Central memory CD4-positive, alpha-beta T cell (primary cell): ENCODE measurements at regions not wholly inside any gene's neighbourhood (a gene's known extent, or its start where the extent isn't known, plus 50 kb on each side); places are given as distances from the start of the nearest gene placed in this dataset.

Experiments used
- DNase-seq: peaks from one replicate; pipeline ENCODE4 v3.0.0; 2022

DNA sequence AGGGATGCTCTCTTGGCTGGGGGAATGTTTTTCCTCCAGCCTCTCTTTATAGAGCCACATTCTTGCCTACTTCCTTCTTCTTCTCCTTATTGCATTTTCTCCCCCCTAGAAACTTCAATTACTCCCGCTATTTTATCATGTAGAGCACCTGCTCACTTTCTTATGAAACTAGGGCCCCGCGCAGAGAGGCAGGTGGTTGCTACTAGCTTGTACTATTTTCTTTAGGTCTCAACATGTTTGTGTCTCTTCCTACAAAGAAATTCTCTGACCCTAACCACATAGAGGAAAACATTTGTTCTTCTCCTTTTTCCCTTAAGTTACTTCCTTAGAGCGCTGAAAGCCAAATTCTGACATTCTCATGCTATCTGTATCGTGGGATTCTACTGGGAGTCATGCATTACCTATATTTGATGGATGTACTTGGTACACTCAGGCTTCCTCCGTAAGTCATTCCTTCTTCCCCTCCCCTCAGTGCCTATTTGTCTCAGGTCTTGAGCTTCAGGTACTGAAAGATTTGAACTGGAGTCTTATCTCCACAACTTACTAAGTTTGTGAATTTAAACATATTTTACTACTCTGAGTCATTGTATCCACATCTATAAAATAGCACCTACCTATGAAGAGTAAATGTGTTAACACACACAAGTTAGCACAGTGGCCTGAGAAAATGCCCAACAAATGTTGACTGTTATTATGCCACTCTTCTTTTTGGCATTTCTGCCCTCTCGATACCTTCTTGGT, 159.1 kb upstream of the LEF1 start:
- no peak for DNase-seq

DNA sequence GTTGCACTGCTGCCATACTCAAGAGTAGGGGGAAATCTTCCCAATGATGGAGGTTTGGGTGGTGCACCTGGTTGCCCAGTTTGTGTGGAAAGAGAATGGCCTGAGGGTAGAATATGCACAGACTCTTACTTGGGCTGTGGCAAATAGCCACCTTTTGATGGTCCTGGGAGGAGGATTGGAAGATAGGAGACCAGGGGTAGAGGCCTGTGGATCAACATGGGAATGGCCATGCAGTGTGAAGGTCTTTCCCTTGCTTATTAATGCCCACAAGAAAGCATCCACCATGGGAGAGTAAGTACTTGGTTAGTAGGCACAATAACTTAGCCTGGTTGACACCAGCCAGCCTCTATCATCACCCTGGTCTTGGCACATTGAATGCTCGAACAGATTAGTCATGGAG, 156.8 kb upstream of the LEF1 start:
- DNase-seq = no peak

DNA sequence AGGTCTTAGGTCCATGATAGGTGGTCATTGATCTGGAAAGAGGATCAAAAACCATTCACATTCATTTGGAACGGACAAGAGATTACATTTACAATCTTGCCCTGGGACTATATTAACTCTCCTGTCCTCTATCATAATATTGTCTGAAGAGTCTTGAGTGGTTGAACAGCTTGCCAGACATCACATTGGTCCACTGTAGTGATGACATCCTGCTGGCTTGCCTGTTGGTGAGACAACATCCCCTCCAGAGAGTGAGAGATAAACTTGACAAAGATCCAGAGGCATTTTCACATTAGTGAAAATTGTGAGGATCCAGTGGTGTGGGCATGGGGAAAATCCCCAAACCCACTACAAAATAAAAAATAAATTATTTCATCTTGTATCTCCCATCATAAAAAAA, 155.7 kb upstream of the LEF1 start:
- DNase-seq = no peak

DNA sequence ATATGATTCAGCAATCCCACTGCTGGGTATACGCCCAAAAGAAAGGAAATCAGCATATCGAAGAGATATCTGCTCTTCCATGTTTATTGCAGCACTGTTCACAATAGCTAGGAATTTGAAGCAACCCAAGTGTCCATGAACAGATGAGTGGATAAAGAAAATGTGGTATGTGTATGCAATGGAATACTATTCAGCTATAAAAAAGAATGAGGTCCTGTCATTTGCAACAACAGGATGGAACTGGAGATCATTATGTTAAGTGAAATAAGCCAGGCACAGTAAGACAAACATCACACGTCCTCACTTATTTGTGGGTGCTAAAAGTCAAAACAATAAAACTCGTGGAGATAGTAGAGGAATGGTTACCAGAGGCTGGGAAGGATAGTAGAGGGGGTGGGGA, 153.8 kb upstream of the LEF1 start:
- DNase-seq = no peak

DNA sequence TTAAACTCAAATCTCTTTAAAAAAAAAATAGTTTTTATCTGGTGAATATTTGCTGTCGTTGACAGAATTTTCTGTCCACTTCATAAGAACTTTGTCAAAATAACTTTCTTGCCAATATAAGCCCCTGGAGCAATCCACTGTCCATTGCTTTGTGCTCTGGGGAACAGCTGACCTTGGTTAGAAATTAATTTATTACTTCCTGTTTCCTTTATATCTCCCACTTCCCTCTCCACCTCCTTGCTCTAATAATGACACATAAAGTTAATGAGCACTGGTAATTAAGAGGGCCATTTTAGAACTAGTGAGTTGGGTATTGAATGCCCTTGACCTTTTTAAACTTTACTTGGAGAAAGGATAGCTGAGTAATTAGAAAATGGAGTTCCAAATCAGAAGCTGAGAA, 151.3 kb upstream of the LEF1 start:
- DNase-seq = no peak

DNA sequence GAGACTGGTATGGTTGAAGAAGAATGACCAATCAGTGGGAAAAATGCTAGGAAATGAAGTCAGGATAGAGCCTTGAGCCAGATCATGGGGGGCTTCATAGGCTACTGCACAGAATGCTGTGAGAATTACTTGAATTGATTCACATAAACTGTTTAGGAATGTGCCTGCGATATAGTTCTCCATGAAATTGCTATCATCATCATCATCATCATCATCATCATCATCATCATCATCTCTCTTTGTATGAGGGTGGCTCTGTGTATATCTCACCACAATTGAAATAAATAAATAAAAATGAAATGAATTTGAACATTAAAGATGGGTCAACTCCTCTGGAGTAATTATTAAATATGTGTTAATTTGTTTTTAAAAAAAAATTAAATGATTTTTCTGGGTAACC, 148.6 kb upstream of the LEF1 start:
- DNase-seq = no peak

DNA sequence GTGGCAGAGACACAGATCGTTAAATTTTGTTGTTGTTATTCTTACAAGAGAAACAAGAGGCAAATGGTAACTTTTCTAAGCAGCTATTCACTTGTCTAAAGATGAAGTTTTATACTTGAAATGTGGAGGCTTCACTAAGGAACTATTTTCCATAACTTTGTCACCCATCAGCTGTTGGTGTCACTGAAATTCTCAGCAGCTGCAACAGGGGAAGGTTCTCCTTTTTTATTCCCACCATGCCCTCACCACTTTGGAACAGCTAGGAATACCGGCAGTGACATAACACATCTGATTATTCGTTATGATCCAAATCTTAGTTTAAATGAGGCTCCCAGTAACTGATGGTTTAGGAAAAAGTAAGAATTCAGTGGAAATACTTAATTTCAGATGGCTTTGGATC, 147.0 kb upstream of the LEF1 start:
- DNase-seq = no peak

DNA sequence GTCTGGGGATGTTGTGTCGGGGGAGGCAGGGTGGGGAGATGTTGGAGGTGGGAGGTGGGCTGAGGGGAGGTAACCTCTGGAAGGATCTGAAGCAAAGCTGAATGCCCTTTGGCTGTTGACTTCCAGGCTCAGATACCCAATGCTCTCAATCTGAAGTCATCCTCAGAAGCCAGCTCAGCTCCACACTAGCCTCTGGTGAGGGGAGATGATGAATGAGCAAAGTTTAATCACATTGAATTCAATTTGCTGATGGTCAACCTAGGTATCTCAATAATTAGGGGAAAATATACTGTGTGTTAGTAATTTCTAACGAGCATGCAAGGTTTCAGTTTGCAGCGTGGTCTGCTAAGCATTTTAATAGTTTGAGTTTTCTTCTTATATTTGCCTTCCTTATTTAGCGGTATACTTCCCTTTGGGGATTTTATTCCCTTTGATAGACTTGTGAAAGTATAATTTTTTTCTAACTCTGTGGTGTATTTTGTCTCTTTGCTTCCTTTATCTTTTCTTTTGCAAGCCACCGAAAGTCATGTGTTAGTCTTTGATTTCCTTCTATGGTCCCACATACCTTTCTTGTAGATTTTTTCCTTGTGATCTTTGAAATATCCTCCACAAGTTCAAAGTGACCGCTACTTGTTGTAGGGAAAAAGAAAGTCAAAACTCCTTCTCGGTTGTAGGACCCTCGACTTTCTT, 146.3 kb upstream of the LEF1 start:
- DNase-seq = no peak

DNA sequence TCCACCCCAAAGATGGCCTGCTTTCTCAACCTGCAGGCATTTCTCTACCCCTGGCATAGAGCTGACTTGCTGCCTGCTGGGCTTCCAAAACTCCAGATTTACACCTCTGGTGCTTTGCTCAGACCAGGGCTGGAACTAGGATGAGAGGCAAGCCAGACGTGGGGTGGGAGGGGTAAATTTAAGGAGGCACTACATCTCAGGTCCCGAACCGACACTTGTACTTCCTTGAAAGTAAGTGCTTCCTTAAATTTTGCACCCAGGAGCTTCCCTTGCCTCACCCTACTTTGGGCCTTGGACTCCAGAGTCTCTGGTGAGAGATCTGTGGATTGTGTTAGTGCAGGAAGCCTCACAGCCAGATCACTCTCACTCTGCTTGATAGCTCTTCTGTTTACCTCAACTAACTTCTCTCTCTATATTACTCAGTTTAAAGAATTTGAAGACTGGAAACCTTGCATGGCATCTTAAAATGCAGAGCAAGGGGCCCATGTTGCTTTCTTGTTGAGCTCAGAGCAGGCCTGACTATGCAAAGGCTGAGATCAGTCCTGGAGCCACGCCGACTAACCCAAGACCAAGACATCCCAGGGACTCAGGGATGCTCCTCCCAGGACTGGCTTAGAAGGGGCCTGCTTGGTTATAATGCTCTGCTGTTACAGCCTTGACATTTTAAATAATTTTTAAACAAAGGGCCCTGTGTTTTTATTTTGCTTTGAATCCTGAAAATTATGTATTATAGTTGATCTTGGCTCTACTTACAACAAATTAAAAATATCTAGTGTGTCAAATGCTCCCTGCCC, 145.0 kb upstream of the LEF1 start:
- DNase-seq = no peak

DNA sequence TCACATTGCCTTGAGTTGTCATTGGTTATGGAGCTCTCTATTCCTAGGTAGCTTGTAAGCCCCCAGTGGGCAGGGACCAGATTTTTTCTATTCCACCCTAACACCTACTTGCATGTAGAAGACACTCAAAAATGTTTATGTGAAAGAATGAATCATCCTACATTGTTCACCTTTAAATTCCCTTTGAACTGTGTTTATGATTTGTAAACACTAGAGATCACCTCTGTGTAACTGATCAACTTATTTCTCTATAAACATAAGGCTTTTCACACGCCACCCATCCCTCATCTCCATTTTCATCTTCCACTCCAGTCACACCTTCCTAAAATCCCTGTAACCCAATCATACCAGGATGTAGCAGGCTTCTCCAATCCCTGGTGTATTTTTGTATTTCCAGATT, 142.6 kb upstream of the LEF1 start:
- DNase-seq = no peak

DNA sequence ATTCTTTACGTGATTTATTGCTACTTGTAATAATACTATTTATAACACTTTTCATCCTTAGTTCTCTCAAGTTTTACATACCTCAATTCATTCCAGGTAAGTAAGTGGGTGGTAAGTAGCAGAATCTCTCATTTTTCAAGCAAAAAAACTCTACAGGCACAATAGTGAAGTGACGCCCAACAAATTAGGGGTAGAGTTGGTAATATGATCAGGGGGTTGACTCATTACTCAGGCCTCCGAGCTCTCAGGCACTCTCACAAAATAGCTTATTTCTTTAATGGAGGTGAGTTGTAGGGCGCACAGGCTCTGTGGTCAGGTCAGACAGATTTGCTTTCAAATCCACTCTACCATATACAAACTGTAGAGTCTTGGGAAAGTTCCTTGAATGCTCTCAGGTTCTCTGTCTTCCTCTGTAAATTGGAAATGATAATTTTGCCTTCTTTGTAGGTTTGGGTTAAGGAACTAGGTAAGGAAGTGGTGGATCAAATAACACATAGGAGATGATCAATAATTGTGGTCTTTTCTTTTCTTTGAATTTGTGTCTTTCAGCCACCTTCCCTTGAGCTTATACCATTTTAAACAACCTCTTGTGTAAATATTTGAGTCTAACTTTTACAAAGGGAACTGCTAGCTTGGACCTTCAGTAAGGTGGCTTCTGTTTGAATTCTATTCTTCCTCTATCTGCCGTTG, 134.9 kb upstream of the LEF1 start:
- DNase-seq = no peak

DNA sequence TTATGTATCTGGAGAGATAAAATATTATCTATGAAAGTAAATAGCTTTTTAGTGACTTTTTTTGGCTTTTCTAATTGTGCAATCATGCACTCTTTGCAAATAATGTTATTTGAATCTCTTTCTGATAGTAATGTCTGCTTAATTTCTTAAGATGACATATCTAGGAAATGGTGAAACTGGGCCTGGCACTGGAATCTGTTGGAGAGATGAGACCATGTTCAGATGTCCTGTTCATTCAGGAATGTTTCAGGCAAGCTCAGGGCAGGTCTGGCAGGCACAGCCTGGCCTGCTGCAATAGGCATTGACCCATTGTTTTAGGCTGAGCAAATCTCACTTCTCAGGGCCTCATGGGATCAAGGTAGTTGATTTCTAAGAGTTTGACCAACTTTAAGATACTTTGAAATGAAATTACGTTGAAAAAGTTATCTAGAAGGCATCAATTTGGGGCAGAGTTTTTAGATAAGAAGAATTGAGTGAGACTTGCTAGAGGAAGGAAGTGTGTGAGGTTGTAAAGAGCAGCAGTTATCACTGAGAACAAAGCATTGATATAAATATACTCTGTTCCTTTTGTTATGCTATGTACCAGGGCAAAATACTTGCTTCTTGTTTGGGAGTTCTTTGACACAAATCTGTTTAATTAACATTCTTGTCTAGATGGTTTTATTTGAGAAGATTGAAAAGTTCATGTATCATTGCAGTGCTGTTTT, 133.0 kb upstream of the LEF1 start:
- DNase-seq = no peak

DNA sequence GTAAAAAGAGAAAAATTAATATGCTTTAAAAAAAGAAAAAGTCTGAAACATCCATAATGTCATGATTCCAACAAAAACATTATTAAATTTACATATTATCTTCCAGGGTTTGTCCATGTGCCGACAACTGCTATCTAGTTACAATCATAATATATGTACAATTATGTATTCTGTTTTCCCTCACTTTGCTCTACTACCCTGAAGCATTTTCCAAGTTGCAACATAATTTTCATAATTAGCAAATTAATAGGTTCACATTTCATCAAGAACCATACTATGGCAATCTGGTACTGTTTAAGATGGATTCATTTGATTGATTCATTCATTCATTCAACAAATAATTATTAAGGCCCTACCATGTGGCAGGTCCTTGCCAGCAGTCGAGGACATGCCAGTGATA, 128.9 kb upstream of the LEF1 start:
- DNase-seq = no peak

DNA sequence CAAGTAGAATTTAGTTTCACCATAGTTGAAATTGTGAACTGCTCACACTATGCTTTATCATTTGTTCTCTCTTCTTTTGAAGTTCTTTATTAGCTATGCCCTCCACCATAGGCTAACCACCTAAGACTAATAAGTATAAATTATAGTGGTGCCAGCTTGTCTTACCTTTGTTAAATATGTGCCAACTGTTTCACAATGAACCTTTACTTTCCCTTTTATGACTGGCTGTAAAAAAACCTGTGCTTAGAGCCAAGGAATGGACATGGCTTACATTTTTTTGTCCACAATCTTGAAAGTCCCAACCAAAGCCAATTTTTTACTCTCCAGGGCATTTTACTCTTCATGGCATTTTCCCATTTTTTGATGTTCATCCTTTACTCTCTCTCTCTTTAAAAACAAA, 123.5 kb upstream of the LEF1 start:
- DNase-seq = no peak

DNA sequence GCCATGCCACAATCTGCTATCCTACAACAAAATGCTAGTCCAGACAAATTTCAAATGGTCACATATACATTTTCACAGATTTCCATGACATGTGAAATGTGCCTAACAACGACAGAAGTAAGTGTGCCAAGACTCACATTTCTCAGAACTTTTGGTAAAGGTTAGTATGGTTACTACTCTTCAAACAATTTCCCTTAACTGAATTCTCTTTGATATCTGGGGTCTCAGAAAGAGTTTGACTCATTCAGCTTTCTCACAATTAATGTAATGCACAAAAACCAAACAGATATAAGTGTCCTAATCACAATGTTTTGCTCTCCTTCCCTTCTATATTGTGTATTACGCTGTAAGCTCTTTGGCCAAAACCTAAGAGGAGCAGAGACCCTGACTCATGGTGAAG, 122.4 kb upstream of the LEF1 start:
- DNase-seq = no peak

DNA sequence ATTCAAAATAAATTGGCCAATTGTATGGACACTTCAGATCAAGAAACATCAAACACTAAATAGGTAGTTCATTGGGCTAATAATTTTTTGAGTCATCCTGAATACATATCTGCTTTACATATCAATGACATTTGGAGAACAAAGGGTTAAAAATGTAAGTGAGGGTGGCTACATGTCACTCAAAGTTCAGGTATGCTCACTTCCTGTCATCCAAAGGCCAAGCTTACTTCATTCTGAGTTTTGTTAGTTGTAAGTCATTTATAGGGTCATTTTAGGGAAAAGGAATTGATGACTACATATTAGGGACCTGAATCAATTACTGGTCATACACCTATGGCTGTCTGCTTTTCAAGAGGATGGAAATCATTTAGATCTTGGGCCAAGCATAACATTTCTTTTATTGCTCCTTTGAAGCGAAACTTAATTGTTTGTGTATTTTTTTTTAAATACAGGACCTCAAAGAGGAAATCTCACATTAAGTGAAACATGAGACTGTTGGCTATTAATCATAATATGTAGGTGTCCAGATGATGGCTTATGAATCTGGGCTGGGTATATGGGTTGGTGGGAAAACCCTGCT, 119.2 kb upstream of the LEF1 start:
- no peak for DNase-seq

DNA sequence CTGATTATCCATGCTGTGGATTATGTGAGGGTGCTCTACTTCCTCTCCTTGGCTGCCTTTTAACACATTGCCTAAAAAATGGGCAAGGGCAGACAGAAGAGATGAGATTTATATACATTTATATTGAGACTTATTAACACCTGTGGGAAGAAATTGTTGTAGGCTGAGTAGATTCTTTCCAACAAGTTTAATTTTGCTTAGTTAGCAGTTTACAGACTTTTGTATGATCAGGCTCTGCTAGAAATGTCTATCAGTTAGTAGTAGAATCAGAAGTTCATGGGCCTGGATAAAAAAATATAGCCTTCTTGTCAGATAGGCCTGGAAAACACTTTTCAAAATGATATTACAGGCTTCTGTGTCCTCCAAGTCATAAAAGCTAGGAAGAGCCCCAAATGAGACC, 111.3 kb upstream of the LEF1 start:
- DNase-seq = no peak

DNA sequence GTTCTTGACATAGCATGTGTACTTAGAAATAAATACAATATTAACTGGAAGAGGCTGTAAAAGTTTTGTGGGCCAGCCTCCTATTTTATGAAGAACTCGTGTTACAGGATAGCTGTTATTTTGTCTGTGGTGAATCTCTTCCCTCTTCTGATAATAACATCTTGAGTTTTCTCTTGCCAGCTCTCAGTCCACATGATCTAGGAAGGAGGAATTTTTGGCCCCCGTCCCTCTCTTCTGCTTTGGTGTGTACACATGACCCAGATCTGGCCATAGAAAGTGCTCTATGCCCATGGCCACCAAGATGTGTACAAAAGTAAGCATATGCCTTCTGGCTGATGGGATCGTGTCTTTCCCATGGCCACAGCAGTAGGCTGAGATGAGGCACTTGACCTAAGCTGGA, 108.0 kb upstream of the LEF1 start:
- no peak for DNase-seq

DNA sequence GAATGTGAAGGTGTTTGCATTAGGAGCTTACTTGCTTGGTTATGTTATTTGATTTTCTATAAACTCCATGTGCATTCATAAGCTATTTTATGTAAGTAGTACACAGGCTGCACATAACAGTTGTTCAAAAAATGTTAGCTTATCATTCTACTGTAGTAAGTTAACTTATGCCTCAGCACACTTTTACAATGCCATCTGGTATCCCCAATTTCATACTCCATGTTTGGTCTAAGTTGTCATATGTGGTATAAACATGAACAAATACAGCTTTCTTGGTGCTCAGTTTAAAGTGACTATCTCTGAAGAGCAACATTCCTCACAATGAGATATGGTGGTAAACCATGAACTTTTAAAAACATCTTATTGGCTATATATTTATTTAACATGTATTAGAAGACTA, 104.3 kb upstream of the LEF1 start:
- DNase-seq = no peak

DNA sequence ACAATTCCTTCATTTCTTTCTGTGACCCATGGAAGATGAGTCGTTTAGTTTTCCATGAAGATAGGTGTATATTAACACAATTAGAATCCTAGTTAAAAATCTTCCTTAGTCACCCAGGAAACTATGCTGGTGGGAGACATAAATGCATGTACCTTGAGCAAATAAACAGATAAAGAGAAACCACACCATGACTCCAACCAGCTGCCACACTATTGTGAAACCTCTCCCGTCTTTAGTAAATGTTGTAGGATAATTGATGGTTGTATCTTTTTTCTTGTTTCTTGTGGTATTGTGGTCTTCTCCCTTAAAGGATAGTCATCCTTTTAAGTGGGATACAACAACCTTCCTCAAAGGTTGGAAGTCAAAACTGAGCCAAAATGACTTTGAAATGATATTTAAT, 103.8 kb upstream of the LEF1 start:
- no peak for DNase-seq

DNA sequence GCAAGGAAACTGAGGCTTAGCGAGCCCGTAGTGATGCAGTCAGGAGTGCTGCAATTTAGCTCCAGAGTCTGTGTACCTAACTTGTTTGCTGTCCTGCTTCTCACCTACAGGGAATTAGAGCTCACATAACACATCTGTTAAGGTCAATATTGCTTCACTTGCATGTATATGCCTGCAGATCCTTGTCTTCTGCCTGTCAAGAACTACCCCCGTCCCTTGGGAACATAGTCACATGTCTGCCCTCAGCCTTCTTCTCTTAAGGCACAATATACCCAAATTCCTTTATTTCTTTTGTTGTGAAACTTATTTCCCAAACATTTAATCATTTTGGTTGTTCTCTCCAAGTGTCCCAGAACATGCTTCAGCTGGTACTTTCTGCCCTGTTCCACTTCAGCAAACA, 103.3 kb upstream of the LEF1 start:
- no peak for DNase-seq
